Activated T-cell treated with anti-CD3 and anti-CD28 coated beads, Interleukin-2, amount 50 U/mL, for 1 hour (primary cell): ENCODE measurements at regions not wholly inside any gene's neighbourhood (a gene's known extent, or its start where the extent isn't known, plus 50 kb on each side); places are given as distances from the start of the nearest gene placed in this dataset.

ENCODE experiments used
- DNase-seq: peaks from one replicate; pipeline ENCODE4 v3.0.0-alpha.2; 2020

- no peak for DNase-seq
These were observed 216.0 kb upstream of the SERP2 start for GRCh38 chr13:44157606-44158005.

- no peak for DNase-seq
These were observed 215.5 kb upstream of the SERP2 start for GRCh38 chr13:44158098-44158521.

- DNase-seq, result no peak
These were observed 214.6 kb upstream of the SERP2 start for GRCh38 chr13:44158881-44159632.

- no peak for DNase-seq
These were observed 213.9 kb upstream of the SERP2 start for GRCh38 chr13:44159633-44160279.

- no peak for DNase-seq
These were observed 212.9 kb upstream of the SERP2 start for GRCh38 chr13:44160591-44161191.

- no peak for DNase-seq
These were observed 210.5 kb upstream of the SERP2 start for GRCh38 chr13:44163108-44163507.

- no peak for DNase-seq
These were observed 208.3 kb upstream of the SERP2 start for GRCh38 chr13:44165221-44165888.

- DNase-seq, result no peak
These were observed 207.6 kb upstream of the SERP2 start for GRCh38 chr13:44165889-44166496.

- no peak for DNase-seq
These were observed 204.4 kb upstream of the SERP2 start for GRCh38 chr13:44169018-44169911.

- DNase-seq, result no peak
These were observed 202.9 kb upstream of the SERP2 start for GRCh38 chr13:44170731-44171130.

- no peak for DNase-seq
These were observed 202.5 kb upstream of the SERP2 start for GRCh38 chr13:44171156-44171555.

GRCh38 chr13:44171861-44172260 lies 201.8 kb upstream of the SERP2 start:
- DNase-seq, result no peak

- DNase-seq, result no peak
These were observed 201.3 kb upstream of the SERP2 start for GRCh38 chr13:44172281-44172810.

GRCh38 chr13:44174769-44175425 lies 198.7 kb upstream of the SERP2 start:
- DNase-seq, result no peak

- DNase-seq, result no peak
These were observed 197.5 kb upstream of the SERP2 start for GRCh38 chr13:44176173-44176572.

GRCh38 chr13:44180876-44181536 lies 192.6 kb upstream of the SERP2 start:
- DNase-seq, result no peak

GRCh38 chr13:44181931-44182330 lies 191.7 kb upstream of the SERP2 start:
- DNase-seq, result no peak

GRCh38 chr13:44184740-44185139 lies 188.9 kb upstream of the SERP2 start:
- no peak for DNase-seq

GRCh38 chr13:44188257-44188656 lies 185.4 kb upstream of the SERP2 start:
- DNase-seq, result no peak

GRCh38 chr13:44189085-44189484 lies 184.5 kb upstream of the SERP2 start:
- no peak for DNase-seq

- no peak for DNase-seq
These were observed 182.5 kb upstream of the SERP2 start for GRCh38 chr13:44191103-44191502.
